WTC11 (cell line): ENCODE measurements at regions not wholly inside any gene's neighbourhood (a gene's known extent, or its start where the extent isn't known, plus 50 kb on each side); places are given as distances from the start of the nearest gene placed in this dataset.

Experiments
- ATAC-seq: fragments of 200-7000 bp; cut with Tn5 transposase; 2 replicates; pipeline ENCODE4 v1.10.0; 2021; ENCODE audit warnings: mild to moderate bottlenecking, moderate library complexity
- CTCF ChIA-PET: fragments of 300-600 bp; sonication (Branson Sonifier 250); formaldehyde crosslinking; loops from one replicate; lab custom pipeline; 2021; ENCODE audit warnings: antibody characterized with exemption; lab: Charles Lee
- POLR2A ChIA-PET: fragments of 350-600 bp; sonication (Branson Sonifier 250); formaldehyde crosslinking; loops from one replicate; lab custom pipeline; 2021; ENCODE audit warnings: antibody characterized with exemption; lab: Charles Lee
- DNase-seq: peaks from one replicate; pipeline ENCODE4 v3.0.0; 2021; ENCODE audit warnings: low spot score
- H3K27ac Mint-ChIP-seq: 2 replicates; pipeline ENCODE4 v1.8.0; 2021; ENCODE audit warnings: mixed read lengths
- H3K27me3 Mint-ChIP-seq: 2 replicates; pipeline ENCODE4 v1.8.0; 2021; ENCODE audit warnings: low read depth, mild to moderate bottlenecking, moderate library complexity, mixed read lengths
- H3K36me3 Mint-ChIP-seq: 2 replicates; pipeline ENCODE4 v1.8.0; 2021; ENCODE audit warnings: mixed read lengths
- H3K4me1 Mint-ChIP-seq: 2 replicates; pipeline ENCODE4 v1.8.0; 2022; ENCODE audit warnings: mixed read lengths
- H3K4me3 Mint-ChIP-seq: 2 replicates; pipeline ENCODE4 v1.8.0; 2021; ENCODE audit warnings: mild to moderate bottlenecking, moderate library complexity, mixed read lengths
- H3K9me3 Mint-ChIP-seq: 2 replicates; pipeline ENCODE4 v1.8.0; 2021; ENCODE audit warnings: mixed read lengths
- CREB1 ChIP-seq: sonication (generic); formaldehyde crosslinking; IDR thresholded peaks from 2 replicates; pipeline ENCODE4 v1.8.0; 2023; ENCODE audit warnings: mild to moderate bottlenecking, missing genetic modification reagents
- ETV6 ChIP-seq: sonication (generic); formaldehyde crosslinking; IDR thresholded peaks from 2 replicates; pipeline ENCODE4 v1.8.1; 2022; ENCODE audit warnings: mild to moderate bottlenecking, missing genetic modification reagents
- FOXJ3 ChIP-seq: sonication (generic); formaldehyde crosslinking; IDR thresholded peaks from 2 replicates; pipeline ENCODE4 v1.9.0; 2021; ENCODE audit warnings: missing genetic modification reagents, mild to moderate bottlenecking, borderline replicate concordance
- HMGA2 ChIP-seq: fragments of 250-450 bp; sonication (Bioruptor Pico); IDR thresholded peaks from 2 replicates; pipeline ENCODE4 v1.4.0; 2021; ENCODE audit warnings: mild to moderate bottlenecking, moderate library complexity
- JUN ChIP-seq: sonication (generic); formaldehyde crosslinking; IDR thresholded peaks from 2 replicates; pipeline ENCODE4 v1.8.0; 2023; ENCODE audit warnings: mild to moderate bottlenecking, missing genetic modification reagents
- MXD4 ChIP-seq: fragments of 250-450 bp; sonication (Bioruptor Pico); IDR thresholded peaks from 2 replicates; pipeline ENCODE4 v1.8.0; 2021; ENCODE audit warnings: mild to moderate bottlenecking, moderate library complexity, borderline replicate concordance
- NFE2L1 ChIP-seq: sonication (generic); formaldehyde crosslinking; IDR thresholded peaks from 2 replicates; pipeline ENCODE4 v1.8.1; 2023; ENCODE audit warnings: missing genetic modification reagents
- OVOL2 ChIP-seq: fragments of 250-450 bp; sonication (Bioruptor Pico); IDR thresholded peaks from 2 replicates; pipeline ENCODE4 v1.9.0; 2021; ENCODE audit warnings: mild to moderate bottlenecking, borderline replicate concordance
- RELA ChIP-seq: sonication (generic); formaldehyde crosslinking; IDR thresholded peaks from 2 replicates; pipeline ENCODE4 v1.8.1; 2022; ENCODE audit warnings: missing genetic modification reagents, mild to moderate bottlenecking, borderline replicate concordance
- SOX15 ChIP-seq: fragments of 250-450 bp; sonication (Bioruptor Pico); IDR thresholded peaks from 2 replicates; pipeline ENCODE4 v1.9.0; 2021; ENCODE audit warnings: mild to moderate bottlenecking
- TEAD1 ChIP-seq: sonication (generic); formaldehyde crosslinking; IDR thresholded peaks from 2 replicates; pipeline ENCODE4 v1.8.0; 2022; ENCODE audit warnings: mild to moderate bottlenecking, missing genetic modification reagents
- TP53 ChIP-seq: sonication (generic); formaldehyde crosslinking; IDR thresholded peaks from 2 replicates; pipeline ENCODE4 v1.8.1; 2023; ENCODE audit warnings: mild to moderate bottlenecking, missing genetic modification reagents
- ZBTB21 ChIP-seq: sonication (generic); formaldehyde crosslinking; IDR thresholded peaks from 2 replicates; pipeline ENCODE4 v1.8.1; 2023; ENCODE audit warnings: mild to moderate bottlenecking, missing genetic modification reagents, borderline replicate concordance
- ZNF121 ChIP-seq: sonication (generic); formaldehyde crosslinking; IDR thresholded peaks from 2 replicates; pipeline ENCODE4 v1.8.0; 2023; ENCODE audit warnings: missing genetic modification reagents
- ZNF138 ChIP-seq: sonication (generic); formaldehyde crosslinking; conservative IDR thresholded peaks from 2 replicates; pipeline ENCODE4 v1.8.1; 2022; ENCODE audit warnings: mild to moderate bottlenecking, moderate library complexity, missing genetic modification reagents
- TF ChIP-seq, protein P1 (sequence below): fragments of 250-450 bp; sonication (Bioruptor Pico); conservative IDR thresholded peaks from 2 replicates; pipeline ENCODE4 v1.9.0; 2021; ENCODE audit warnings: mild to moderate bottlenecking
- TF ChIP-seq, protein P2 (sequence below): sonication (generic); formaldehyde crosslinking; IDR thresholded peaks from 2 replicates; pipeline ENCODE4 v1.8.1; 2022; ENCODE audit warnings: mild to moderate bottlenecking, missing genetic modification reagents, moderate library complexity, borderline replicate concordance
- TF ChIP-seq, protein P3 (sequence below): fragments of 250-450 bp; sonication (Bioruptor Pico); IDR thresholded peaks from 2 replicates; pipeline ENCODE4 v1.9.0; 2021; ENCODE audit warnings: mild to moderate bottlenecking
- TF ChIP-seq, protein P4 (sequence below): sonication (generic); formaldehyde crosslinking; IDR thresholded peaks from 2 replicates; pipeline ENCODE4 v1.8.0; 2022; ENCODE audit warnings: mild to moderate bottlenecking, missing genetic modification reagents
- TF ChIP-seq, protein P5 (sequence below): sonication (generic); formaldehyde crosslinking; IDR thresholded peaks from 2 replicates; pipeline ENCODE4 v1.8.0; 2023; ENCODE audit warnings: mild to moderate bottlenecking, missing genetic modification reagents
- TF ChIP-seq, protein P6 (sequence below): sonication (generic); formaldehyde crosslinking; IDR thresholded peaks from 2 replicates; pipeline ENCODE4 v1.8.1; 2023; ENCODE audit warnings: mild to moderate bottlenecking, missing genetic modification reagents
- TF ChIP-seq, protein P7 (sequence below): sonication (generic); formaldehyde crosslinking; IDR thresholded peaks from 2 replicates; pipeline ENCODE4 v1.8.1; 2023; ENCODE audit warnings: mild to moderate bottlenecking, missing genetic modification reagents, moderate library complexity

DNA sequence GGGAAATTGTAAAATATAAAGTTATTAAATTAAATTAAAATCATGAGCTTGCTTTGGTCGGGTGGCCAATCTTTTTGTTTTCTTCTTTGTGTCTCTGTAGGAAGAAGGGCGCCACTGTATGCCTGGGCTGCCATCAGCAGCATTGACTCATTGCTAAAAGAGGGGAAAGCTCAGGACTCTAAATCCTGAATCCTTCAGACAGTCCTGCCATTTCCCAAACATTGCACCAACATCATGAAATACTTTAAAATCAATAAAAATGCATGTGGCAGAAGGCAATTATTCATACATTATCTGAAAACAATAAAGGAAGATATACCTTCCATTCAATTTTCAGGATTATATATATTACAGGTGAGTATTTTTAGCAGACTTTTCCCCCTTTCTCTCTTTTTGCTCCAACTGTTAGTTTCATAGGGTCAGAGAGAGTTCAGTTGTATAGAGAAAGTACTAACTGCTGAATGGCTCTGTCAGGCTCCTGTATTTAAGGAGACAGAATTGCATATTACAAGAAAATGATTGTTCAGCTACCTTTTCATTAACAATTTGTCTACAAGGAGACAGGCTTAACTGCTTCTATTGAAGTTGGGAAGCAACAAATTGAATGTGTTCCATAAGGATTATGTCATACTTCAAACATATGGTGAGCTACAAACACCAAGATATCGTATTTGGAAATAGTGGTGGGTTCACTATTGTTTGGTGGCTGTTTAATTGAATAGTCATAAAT, 95.7 kb downstream of the ATPSCKMT start (continued):
- TF ChIP-seq, protein P1, sequence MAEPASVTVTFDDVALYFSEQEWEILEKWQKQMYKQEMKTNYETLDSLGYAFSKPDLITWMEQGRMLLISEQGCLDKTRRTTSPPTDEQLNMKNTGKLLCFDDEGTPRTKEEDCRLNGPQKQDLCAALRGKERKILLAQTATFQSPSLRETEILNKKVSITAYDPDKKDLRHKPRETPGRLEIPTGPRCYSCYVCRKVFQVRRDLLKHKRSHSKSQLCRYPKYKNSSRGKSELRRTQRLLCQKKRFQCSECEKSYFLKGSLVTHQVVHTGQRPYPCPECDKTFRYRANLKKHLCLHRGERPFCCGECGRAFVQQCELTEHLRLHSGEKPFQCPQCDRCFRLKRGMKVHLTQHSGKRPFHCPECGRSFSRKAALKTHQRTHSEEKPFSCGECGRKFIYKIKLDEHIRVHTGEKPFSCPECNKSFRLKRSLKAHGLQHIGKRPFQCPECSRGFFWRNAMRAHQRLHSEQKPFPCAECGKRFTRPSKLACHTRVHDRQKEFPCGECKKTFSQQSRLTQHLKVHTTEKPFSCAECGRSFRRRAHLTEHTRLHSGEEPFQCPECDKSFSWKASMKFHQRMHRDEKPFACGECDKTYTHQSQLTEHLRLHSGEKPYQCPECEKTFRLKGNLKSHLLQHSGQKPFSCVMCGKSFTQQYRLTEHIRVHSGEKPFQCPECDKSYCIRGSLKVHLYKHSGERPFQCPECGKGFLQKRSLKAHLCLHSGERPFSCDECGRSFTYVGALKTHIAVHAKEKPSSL (CRISPR knock-in tag), result no peak
- no peak for TF ChIP-seq TP53 (CRISPR knock-in tag)
- no peak for TF ChIP-seq RELA (CRISPR knock-in tag)
- TF ChIP-seq, protein P2, sequence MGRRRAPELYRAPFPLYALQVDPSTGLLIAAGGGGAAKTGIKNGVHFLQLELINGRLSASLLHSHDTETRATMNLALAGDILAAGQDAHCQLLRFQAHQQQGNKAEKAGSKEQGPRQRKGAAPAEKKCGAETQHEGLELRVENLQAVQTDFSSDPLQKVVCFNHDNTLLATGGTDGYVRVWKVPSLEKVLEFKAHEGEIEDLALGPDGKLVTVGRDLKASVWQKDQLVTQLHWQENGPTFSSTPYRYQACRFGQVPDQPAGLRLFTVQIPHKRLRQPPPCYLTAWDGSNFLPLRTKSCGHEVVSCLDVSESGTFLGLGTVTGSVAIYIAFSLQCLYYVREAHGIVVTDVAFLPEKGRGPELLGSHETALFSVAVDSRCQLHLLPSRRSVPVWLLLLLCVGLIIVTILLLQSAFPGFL (CRISPR knock-in tag), result no peak
- TF ChIP-seq, protein P3, sequence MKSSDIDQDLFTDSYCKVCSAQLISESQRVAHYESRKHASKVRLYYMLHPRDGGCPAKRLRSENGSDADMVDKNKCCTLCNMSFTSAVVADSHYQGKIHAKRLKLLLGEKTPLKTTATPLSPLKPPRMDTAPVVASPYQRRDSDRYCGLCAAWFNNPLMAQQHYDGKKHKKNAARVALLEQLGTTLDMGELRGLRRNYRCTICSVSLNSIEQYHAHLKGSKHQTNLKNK (CRISPR knock-in tag), result no peak
- no peak for TF ChIP-seq ZNF121 (CRISPR knock-in tag)

DNA sequence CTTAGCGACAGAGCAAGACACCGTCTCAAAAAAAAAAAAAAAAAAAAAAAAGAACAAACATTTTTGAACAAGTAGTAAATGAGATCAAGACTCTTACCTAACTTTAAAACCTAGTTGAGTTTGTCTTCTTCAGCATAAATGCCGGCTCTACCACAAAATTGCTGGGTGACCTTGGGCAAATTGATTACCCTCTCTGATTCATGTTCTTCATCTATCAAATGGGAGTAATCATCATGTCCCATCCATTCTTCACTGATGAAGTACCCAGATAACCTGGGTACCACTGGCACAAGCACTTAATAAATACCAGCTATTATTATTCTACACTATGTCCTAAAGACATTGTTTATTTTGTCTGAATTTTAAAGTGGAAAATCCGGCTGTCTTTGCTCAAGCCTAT, 96.3 kb downstream of the ATPSCKMT start:
- TF ChIP-seq OVOL2 (no peak), ZBTB21 (CRISPR knock-in tag) (no peak), ZNF138 (CRISPR knock-in tag) (no peak), NFE2L1 (CRISPR knock-in tag) (no peak), HMGA2 (CRISPR knock-in tag) (no peak), MXD4 (CRISPR knock-in tag) (no peak), SOX15 (CRISPR knock-in tag) (no peak), ETV6 (CRISPR knock-in tag) (no peak), FOXJ3 (CRISPR knock-in tag) (no peak), TEAD1 (no peak), CREB1 (CRISPR knock-in tag) (no peak), JUN (CRISPR knock-in tag) (no peak)
- TF ChIP-seq, protein P4, sequence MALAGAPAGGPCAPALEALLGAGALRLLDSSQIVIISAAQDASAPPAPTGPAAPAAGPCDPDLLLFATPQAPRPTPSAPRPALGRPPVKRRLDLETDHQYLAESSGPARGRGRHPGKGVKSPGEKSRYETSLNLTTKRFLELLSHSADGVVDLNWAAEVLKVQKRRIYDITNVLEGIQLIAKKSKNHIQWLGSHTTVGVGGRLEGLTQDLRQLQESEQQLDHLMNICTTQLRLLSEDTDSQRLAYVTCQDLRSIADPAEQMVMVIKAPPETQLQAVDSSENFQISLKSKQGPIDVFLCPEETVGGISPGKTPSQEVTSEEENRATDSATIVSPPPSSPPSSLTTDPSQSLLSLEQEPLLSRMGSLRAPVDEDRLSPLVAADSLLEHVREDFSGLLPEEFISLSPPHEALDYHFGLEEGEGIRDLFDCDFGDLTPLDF (CRISPR knock-in tag), result no peak
- TF ChIP-seq, protein P5, sequence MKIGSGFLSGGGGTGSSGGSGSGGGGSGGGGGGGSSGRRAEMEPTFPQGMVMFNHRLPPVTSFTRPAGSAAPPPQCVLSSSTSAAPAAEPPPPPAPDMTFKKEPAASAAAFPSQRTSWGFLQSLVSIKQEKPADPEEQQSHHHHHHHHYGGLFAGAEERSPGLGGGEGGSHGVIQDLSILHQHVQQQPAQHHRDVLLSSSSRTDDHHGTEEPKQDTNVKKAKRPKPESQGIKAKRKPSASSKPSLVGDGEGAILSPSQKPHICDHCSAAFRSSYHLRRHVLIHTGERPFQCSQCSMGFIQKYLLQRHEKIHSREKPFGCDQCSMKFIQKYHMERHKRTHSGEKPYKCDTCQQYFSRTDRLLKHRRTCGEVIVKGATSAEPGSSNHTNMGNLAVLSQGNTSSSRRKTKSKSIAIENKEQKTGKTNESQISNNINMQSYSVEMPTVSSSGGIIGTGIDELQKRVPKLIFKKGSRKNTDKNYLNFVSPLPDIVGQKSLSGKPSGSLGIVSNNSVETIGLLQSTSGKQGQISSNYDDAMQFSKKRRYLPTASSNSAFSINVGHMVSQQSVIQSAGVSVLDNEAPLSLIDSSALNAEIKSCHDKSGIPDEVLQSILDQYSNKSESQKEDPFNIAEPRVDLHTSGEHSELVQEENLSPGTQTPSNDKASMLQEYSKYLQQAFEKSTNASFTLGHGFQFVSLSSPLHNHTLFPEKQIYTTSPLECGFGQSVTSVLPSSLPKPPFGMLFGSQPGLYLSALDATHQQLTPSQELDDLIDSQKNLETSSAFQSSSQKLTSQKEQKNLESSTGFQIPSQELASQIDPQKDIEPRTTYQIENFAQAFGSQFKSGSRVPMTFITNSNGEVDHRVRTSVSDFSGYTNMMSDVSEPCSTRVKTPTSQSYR (CRISPR knock-in tag), result no peak
- TF ChIP-seq, protein P1 (CRISPR knock-in tag), result no peak
- TF ChIP-seq, protein P6, sequence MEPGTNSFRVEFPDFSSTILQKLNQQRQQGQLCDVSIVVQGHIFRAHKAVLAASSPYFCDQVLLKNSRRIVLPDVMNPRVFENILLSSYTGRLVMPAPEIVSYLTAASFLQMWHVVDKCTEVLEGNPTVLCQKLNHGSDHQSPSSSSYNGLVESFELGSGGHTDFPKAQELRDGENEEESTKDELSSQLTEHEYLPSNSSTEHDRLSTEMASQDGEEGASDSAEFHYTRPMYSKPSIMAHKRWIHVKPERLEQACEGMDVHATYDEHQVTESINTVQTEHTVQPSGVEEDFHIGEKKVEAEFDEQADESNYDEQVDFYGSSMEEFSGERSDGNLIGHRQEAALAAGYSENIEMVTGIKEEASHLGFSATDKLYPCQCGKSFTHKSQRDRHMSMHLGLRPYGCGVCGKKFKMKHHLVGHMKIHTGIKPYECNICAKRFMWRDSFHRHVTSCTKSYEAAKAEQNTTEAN, result no peak
- TF ChIP-seq, protein P7, sequence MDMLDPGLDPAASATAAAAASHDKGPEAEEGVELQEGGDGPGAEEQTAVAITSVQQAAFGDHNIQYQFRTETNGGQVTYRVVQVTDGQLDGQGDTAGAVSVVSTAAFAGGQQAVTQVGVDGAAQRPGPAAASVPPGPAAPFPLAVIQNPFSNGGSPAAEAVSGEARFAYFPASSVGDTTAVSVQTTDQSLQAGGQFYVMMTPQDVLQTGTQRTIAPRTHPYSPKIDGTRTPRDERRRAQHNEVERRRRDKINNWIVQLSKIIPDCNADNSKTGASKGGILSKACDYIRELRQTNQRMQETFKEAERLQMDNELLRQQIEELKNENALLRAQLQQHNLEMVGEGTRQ, result no peak
- peaks cover 37% of the 10 kb centered on the region for H3K4me1 Mint-ChIP-seq
- H3K27me3 Mint-ChIP-seq, result no peaks in the 10 kb centered on the region
- POLR2A ChIA-PET, result interaction anchor here (0.6 kb wide), 1 partner anchor 23 kb away, joined by 4 read pairs; no protein-coding TSS in a partner anchor
- H3K36me3 Mint-ChIP-seq, result no peaks in the 10 kb centered on the region
- CTCF ChIA-PET, result interaction anchor here (0.7 to 1.0 kb wide), 2 partner anchors 51 to 156 kb away, joined by 3 read pairs; no protein-coding TSS in a partner anchor
- no peak for DNase-seq
- no peaks in the 10 kb centered on the region for H3K9me3 Mint-ChIP-seq
- H3K27ac Mint-ChIP-seq, result no peak overlapping the region
- ATAC-seq, result no peak
- no peak overlapping the region for H3K4me3 Mint-ChIP-seq
